Activated T-cell treated with anti-CD3 and anti-CD28 coated beads, Interleukin-2, amount 50 U/mL, for 4 hours (primary cell): ENCODE measurements at regions not wholly inside any gene's neighbourhood (a gene's known extent, or its start where the extent isn't known, plus 50 kb on each side); places are given as distances from the start of the nearest gene placed in this dataset.
"Not testable (repeated sequence)": the region's sequence is repeated elsewhere in the genome, so short reads cannot be mapped to it uniquely, and the experiment has no call there.

Experiments
- ATAC-seq, 2 donors: fragments of 200-7000 bp; cut with Tn5 transposase; one replicate each; pipeline ENCODE4 v1.10.0; 2021
- DNase-seq: peaks from one replicate; pipeline ENCODE4 v3.0.0-alpha.2; 2020
- H3K27me3 Mint-ChIP-seq: one replicate; pipeline ENCODE4 v1.8.0; 2021; ENCODE audit warnings: low read depth, mixed read lengths
- H3K36me3 Mint-ChIP-seq: one replicate; pipeline ENCODE4 v1.8.0; 2022; ENCODE audit warnings: mixed read lengths; ENCODE audit not compliant: insufficient read depth
- H3K4me1 Mint-ChIP-seq: one replicate; pipeline ENCODE4 v1.8.0; 2021; ENCODE audit warnings: low read depth, mixed read lengths
- H3K4me3 Mint-ChIP-seq: one replicate; pipeline ENCODE4 v1.8.0; 2021; ENCODE audit warnings: mild to moderate bottlenecking, moderate library complexity, mixed read lengths
- H3K9me3 Mint-ChIP-seq: one replicate; pipeline ENCODE4 v1.8.0; 2021; ENCODE audit warnings: mixed read lengths

- H3K4me3 Mint-ChIP-seq: no peak overlapping the region
- DNase-seq (no peak), ATAC-seq (no peak)
- no peaks in the 10 kb centered on the region for H3K4me1 Mint-ChIP-seq
- peaks cover 18% of the 10 kb centered on the region for H3K9me3 Mint-ChIP-seq
- H3K36me3 Mint-ChIP-seq: no peaks in the 10 kb centered on the region
- H3K27me3 Mint-ChIP-seq: no peaks in the 10 kb centered on the region
These were observed 2156.4 kb downstream of the PCDH7 start for GRCh38 chr4:32876546-32876945.

- Mint-ChIP-seq H3K4me1 (no peaks in the 10 kb centered on the region), H3K4me3 (no peak overlapping the region), H3K9me3 (peaks cover 9% of the 10 kb centered on the region), H3K27me3 (no peaks in the 10 kb centered on the region), H3K36me3 (no peaks in the 10 kb centered on the region)
- no peak for DNase-seq
- no peak for ATAC-seq
These were observed 2159.7 kb downstream of the PCDH7 start for GRCh38 chr4:32879913-32880312.

- no peak overlapping the region for H3K4me3 Mint-ChIP-seq
- no peak for DNase-seq
- H3K4me1 Mint-ChIP-seq: no peaks in the 10 kb centered on the region
- no peaks in the 10 kb centered on the region for H3K27me3 Mint-ChIP-seq
- H3K36me3 Mint-ChIP-seq: no peaks in the 10 kb centered on the region
- no peak for ATAC-seq
- no peaks in the 10 kb centered on the region for H3K9me3 Mint-ChIP-seq
These were observed 2164.0 kb downstream of the PCDH7 start for GRCh38 chr4:32884198-32884597.

GRCh38 chr4:32890398-32890797, 2170.2 kb downstream of the PCDH7 start:
- no peak for ATAC-seq
- H3K36me3 Mint-ChIP-seq: no peaks in the 10 kb centered on the region
- H3K9me3 Mint-ChIP-seq: peaks cover 4% of the 10 kb centered on the region
- DNase-seq: no peak
- H3K4me1 Mint-ChIP-seq: no peaks in the 10 kb centered on the region
- H3K27me3 Mint-ChIP-seq: no peaks in the 10 kb centered on the region
- H3K4me3 Mint-ChIP-seq: no peak overlapping the region

GRCh38 chr4:32909053-32909452, 2188.9 kb downstream of the PCDH7 start:
- Mint-ChIP-seq H3K4me1 (no peaks in the 10 kb centered on the region), H3K4me3 (no peak overlapping the region), H3K27me3 (no peaks in the 10 kb centered on the region), H3K36me3 (no peaks in the 10 kb centered on the region), H3K9me3 (peaks cover 26% of the 10 kb centered on the region)
- no peak for DNase-seq
- no peak for ATAC-seq

- DNase-seq (no peak), ATAC-seq (no peak)
- Mint-ChIP-seq H3K9me3 (peaks cover 23% of the 10 kb centered on the region), H3K4me3 (no peak overlapping the region), H3K36me3 (no peaks in the 10 kb centered on the region), H3K27me3 (no peaks in the 10 kb centered on the region), H3K4me1 (no peaks in the 10 kb centered on the region)
These were observed 2189.6 kb downstream of the PCDH7 start for GRCh38 chr4:32909736-32910135.

- Mint-ChIP-seq H3K4me3 (no peak overlapping the region), H3K36me3 (no peaks in the 10 kb centered on the region), H3K4me1 (no peaks in the 10 kb centered on the region), H3K9me3 (peaks cover 20% of the 10 kb centered on the region), H3K27me3 (no peaks in the 10 kb centered on the region)
- ATAC-seq (no peak), DNase-seq (no peak)
These were observed 2197.4 kb downstream of the PCDH7 start for GRCh38 chr4:32917586-32917985.

DNA sequence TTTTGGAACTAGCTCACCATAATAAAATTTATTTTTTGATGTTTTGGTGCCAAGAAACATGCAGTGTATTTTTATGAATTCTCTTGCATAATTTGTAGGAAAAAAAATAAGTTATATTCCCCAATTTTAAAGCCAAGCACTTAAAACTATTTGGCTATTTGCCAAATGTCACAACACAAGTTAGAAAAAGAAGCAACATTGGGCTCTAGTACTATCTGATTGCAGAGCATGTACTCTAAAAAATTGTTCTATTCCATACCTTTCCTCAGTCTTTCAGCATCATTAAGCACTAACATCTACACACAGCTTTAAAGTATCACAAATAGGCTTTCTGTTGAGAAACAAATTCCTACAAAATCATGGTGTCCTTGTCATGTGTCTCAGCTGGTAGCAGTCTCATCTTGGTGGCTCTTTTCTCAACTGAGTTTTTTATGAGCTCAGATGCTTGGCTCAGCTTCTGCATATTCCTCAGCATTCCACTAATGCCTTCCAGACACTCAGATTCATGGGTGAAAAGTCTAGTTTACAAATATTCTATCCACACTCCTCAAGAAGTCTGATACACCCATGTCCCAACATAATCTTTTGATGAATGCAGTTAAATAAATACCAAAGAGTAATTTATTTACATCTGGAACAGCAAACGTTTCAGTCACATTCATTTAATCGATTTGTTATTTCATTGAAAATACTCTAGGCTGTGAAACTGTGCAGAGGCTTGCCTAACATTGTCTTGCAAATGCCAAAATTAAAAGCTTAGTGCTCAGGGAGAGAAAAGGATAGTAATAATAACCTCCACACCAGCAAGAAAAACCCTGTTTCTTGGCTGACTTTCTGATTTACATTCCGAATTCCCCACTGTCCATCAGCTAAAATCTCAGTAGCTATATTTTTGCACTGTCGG, 2209.9 kb downstream of the PCDH7 start:
- ATAC-seq (no peak), DNase-seq (no peak)
- Mint-ChIP-seq H3K4me1 (no peaks in the 10 kb centered on the region), H3K4me3 (no peak overlapping the region), H3K9me3 (peaks cover 8% of the 10 kb centered on the region), H3K27me3 (no peaks in the 10 kb centered on the region), H3K36me3 (no peaks in the 10 kb centered on the region)

- Mint-ChIP-seq H3K27me3 (no peaks in the 10 kb centered on the region), H3K4me3 (no peak overlapping the region), H3K36me3 (no peaks in the 10 kb centered on the region), H3K9me3 (peaks cover 8% of the 10 kb centered on the region), H3K4me1 (no peaks in the 10 kb centered on the region)
- no peak for DNase-seq
- no peak for ATAC-seq
These were observed 2210.5 kb downstream of the PCDH7 start for GRCh38 chr4:32930700-32931099.

- Mint-ChIP-seq H3K9me3 (peaks cover 8% of the 10 kb centered on the region), H3K36me3 (no peaks in the 10 kb centered on the region), H3K4me1 (no peaks in the 10 kb centered on the region), H3K27me3 (no peaks in the 10 kb centered on the region), H3K4me3 (no peak overlapping the region)
- no peak for ATAC-seq
- DNase-seq: no peak
These were observed 2211.3 kb downstream of the PCDH7 start for GRCh38 chr4:32931475-32931874.

DNA sequence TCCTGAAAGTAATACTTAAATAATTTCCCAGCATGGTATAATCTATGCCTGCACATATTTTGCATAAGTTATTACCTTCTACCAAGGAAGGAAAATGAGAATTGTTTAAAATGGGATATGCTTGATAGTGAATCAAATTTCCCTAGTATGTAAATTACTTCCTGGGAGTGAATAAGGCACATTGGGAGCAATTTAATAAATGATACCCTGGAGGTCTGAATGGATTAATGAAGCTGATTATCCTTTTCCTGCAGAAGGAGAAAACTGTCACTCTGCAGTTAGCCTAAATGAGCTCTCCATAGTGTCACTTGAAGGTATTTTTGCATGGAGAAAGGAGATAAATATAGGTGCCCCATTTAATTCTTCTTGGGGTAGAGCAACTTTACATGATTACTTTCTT, 2212.0 kb downstream of the PCDH7 start:
- no peak for DNase-seq
- Mint-ChIP-seq H3K36me3 (no peaks in the 10 kb centered on the region), H3K4me1 (no peaks in the 10 kb centered on the region), H3K9me3 (peaks cover 8% of the 10 kb centered on the region), H3K27me3 (no peaks in the 10 kb centered on the region), H3K4me3 (no peak overlapping the region)
- ATAC-seq: no peak

DNA sequence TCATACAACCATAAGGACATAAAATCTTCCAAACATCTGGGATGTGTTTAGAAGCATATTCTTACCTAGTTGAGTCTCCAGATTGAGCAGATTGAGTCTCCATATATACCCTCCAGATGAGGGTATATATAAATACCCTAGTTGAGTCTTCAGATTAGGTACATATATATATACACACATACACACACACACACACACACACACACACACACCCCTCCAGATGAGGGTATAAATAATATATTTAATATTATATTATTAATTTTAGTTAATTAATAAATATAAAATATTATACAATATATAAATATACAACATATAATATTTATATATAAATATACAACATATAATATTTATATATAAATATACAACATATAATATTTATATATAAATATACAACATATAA, 2219.1 kb downstream of the PCDH7 start:
- H3K36me3 Mint-ChIP-seq, DNase-seq, H3K27me3 Mint-ChIP-seq, H3K4me3 Mint-ChIP-seq, H3K4me1 Mint-ChIP-seq, ATAC-seq: not testable (repeated sequence)
- peaks cover 12% of the 10 kb centered on the region for H3K9me3 Mint-ChIP-seq

DNA sequence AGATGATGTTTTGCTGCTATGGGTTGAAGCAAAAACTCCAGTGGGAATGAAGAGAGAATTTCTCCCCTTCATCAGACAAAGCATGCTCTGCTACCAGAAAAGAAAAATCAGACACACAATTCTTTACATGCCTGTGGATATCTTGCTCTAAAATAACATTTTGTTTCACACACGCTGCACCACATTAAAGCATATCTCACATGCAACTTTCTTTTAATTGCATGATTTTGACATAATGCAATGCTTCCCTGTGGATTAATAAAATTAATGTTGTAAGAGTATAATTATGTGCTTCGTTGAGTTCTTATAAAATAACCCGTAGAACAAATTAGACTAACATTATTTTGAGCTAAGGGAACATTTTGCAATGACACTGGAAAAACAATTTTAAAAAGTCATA, 2230.7 kb downstream of the PCDH7 start:
- ATAC-seq: no peak
- Mint-ChIP-seq H3K4me1 (no peaks in the 10 kb centered on the region), H3K27me3 (no peaks in the 10 kb centered on the region), H3K4me3 (no peak overlapping the region), H3K9me3 (peaks cover 15% of the 10 kb centered on the region), H3K36me3 (no peaks in the 10 kb centered on the region)
- no peak for DNase-seq

GRCh38 chr4:32958586-32958985, 2238.4 kb downstream of the PCDH7 start:
- Mint-ChIP-seq H3K27me3 (no peaks in the 10 kb centered on the region), H3K36me3 (no peaks in the 10 kb centered on the region), H3K4me3 (no peak overlapping the region), H3K4me1 (no peaks in the 10 kb centered on the region), H3K9me3 (peaks cover 16% of the 10 kb centered on the region)
- ATAC-seq: no peak
- DNase-seq: no peak

GRCh38 chr4:32962100-32962499, 2241.9 kb downstream of the PCDH7 start:
- ATAC-seq (no peak), DNase-seq (no peak)
- Mint-ChIP-seq H3K36me3 (no peaks in the 10 kb centered on the region), H3K9me3 (peaks cover 12% of the 10 kb centered on the region), H3K4me3 (no peak overlapping the region), H3K27me3 (no peaks in the 10 kb centered on the region), H3K4me1 (no peaks in the 10 kb centered on the region)
